Gastrocnemius medialis (tissue), 4 donors: ENCODE measurements at regions not wholly inside any gene's neighbourhood (a gene's known extent, or its start where the extent isn't known, plus 50 kb on each side); places are given as distances from the start of the nearest gene placed in this dataset.
"Not testable (repeated sequence)": the region's sequence is repeated elsewhere in the genome, so short reads cannot be mapped to it uniquely, and the experiment has no call there.

Experiments used
- ATAC-seq, 2 donors: fragments of 150-250 bp; one replicate each; pipeline ENCODE4 v1.9.1; 2016
- DNase-seq, 2 donors: peaks; one replicate each; pipeline ENCODE4 v3.0.0-alpha.2; 2019
- H3K27ac ChIP-seq, 4 donors: fragments of 200-600 bp; sonication (generic); 1 replicate in 1 of 4; 2 replicates in 3 of 4; pipeline ENCODE4 v1.5.1; 2016 to 2018; ENCODE audit warnings: mild to moderate bottlenecking in 2 of 4, moderate library complexity in 1 of 4
- H3K27me3 ChIP-seq, 3 donors: fragments of 200-600 bp; sonication (generic) in 2 of 3; 1 replicate in 1 of 3; 2 replicates in 2 of 3; pipeline versions ENCODE4 v1.5.1 to v1.6.0; 2016 to 2019; ENCODE audit warnings: mild to moderate bottlenecking in 1 of 3, moderate library complexity in 1 of 3
- H3K36me3 ChIP-seq, 2 donors: fragments of 200-600 bp; sonication (generic) in 1 of 2; one replicate each; pipeline ENCODE4 v1.5.1; 2017 to 2018
- H3K4me1 ChIP-seq, 2 donors: fragments of 200-600 bp; sonication (generic) in 1 of 2; one replicate each; pipeline ENCODE4 v1.5.1; 2016 to 2017; ENCODE audit warnings: mild to moderate bottlenecking in 2 of 2
- H3K4me3 ChIP-seq, 4 donors: fragments of 200-600 bp; sonication (generic) in 3 of 4; 1 replicate in 1 of 4; 2 replicates in 3 of 4; pipeline ENCODE4 v1.5.1; 2016 to 2019; ENCODE audit warnings: mild to moderate bottlenecking in 2 of 4
- H3K9me3 ChIP-seq, 3 donors: fragments of 200-600 bp; sonication (generic) in 2 of 3; 1 replicate in 1 of 3; 2 replicates in 2 of 3; pipeline ENCODE4 v1.5.1; 2016 to 2019
- POLR2A ChIP-seq, 2 donors: fragments of 450-650 bp; IDR thresholded peaks; one replicate each; pipeline ENCODE4 v1.6.1; 2017; ENCODE audit warnings: antibody characterized with exemption in 2 of 2, mild to moderate bottlenecking in 2 of 2, moderate library complexity in 2 of 2
- in situ Hi-C, 4 donors: fragments of 200-750 bp; cut with MboI; loops; one replicate each; pipeline versions ENCODE4 v1.15.0 to v1.8.0; 2017; ENCODE audit warnings: low sequenced_read_pairs in 4 of 4
- intact Hi-C: fragments of 100-400 bp; cut with DNase I; formaldehyde crosslinking; loops from one replicate; pipeline ENCODE4 v1.15.1; 2023; ENCODE audit warnings: low total_unique reads
- TF ChIP-seq, protein P1 (sequence below), 5 experiments: fragments of 450-650 bp in 3 of 5; fragments of 200-600 bp in 2 of 5; sonication (generic) in 2 of 5; IDR thresholded peaks in 4 of 5; conservative IDR thresholded peaks in 1 of 5; 1 replicate in 4 of 5; 2 replicates in 1 of 5; pipeline ENCODE4 v1.5.1; 2016 to 2019; ENCODE audit warnings: antibody characterized with exemption in 5 of 5, mild to moderate bottlenecking in 3 of 5, moderate library complexity in 3 of 5

DNA sequence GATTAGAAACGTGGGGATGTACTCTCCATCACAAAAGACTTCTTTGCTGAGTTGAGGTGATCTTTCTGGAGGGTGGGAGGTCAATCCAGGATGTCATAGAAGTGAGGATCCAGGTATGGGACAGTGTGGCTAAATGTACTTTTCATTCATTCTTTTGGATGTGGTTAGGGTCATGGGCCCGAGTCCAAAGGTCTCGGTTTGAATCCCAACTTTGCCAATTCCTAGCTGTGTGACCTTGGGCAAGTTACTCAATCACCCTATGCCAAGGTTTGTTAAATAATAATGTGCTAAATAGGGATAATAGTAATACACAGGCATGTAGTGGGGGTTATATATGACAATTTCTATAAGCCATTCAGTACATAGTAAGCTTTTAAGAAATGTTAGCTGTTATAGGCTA lies 91.4 kb downstream of the SAMD9 start:
- no peak overlapping the region for H3K4me3 ChIP-seq
- intact Hi-C loops: no loop called here
- no peaks in the 10 kb centered on the region for H3K27me3 ChIP-seq
- DNase-seq (no peak), ATAC-seq (no peak)
- in situ Hi-C loops: no loop called here
- TF ChIP-seq, protein P1, sequence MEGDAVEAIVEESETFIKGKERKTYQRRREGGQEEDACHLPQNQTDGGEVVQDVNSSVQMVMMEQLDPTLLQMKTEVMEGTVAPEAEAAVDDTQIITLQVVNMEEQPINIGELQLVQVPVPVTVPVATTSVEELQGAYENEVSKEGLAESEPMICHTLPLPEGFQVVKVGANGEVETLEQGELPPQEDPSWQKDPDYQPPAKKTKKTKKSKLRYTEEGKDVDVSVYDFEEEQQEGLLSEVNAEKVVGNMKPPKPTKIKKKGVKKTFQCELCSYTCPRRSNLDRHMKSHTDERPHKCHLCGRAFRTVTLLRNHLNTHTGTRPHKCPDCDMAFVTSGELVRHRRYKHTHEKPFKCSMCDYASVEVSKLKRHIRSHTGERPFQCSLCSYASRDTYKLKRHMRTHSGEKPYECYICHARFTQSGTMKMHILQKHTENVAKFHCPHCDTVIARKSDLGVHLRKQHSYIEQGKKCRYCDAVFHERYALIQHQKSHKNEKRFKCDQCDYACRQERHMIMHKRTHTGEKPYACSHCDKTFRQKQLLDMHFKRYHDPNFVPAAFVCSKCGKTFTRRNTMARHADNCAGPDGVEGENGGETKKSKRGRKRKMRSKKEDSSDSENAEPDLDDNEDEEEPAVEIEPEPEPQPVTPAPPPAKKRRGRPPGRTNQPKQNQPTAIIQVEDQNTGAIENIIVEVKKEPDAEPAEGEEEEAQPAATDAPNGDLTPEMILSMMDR (IDR thresholded peaks at IDR 0.05 in 4 of 5, conservative IDR thresholded peaks at IDR 0.05 in 1 of 5): no peak
- no peak for TF ChIP-seq POLR2A (IDR thresholded peaks at IDR 0.05)
- H3K27ac ChIP-seq: no peak overlapping the region
- no peaks in the 10 kb centered on the region for H3K4me1 ChIP-seq
- H3K36me3 ChIP-seq: no peaks in the 10 kb centered on the region
- no peaks in the 10 kb centered on the region for H3K9me3 ChIP-seq

GRCh38 chr7:93025389-93025788 lies 92.4 kb downstream of the SAMD9 start:
- intact Hi-C loops (no loop called here), in situ Hi-C loops (no loop called here)
- DNase-seq (no peak), ATAC-seq (no peak)
- no peak overlapping the region for H3K4me3 ChIP-seq
- TF ChIP-seq, protein P1 (IDR thresholded peaks at IDR 0.05 in 4 of 5, conservative IDR thresholded peaks at IDR 0.05 in 1 of 5): no peak
- no peak for TF ChIP-seq POLR2A (IDR thresholded peaks at IDR 0.05)
- H3K4me1 ChIP-seq: no peaks in the 10 kb centered on the region
- H3K9me3 ChIP-seq: no peaks in the 10 kb centered on the region
- H3K27me3 ChIP-seq: no peaks in the 10 kb centered on the region
- no peaks in the 10 kb centered on the region for H3K36me3 ChIP-seq
- H3K27ac ChIP-seq: no peak overlapping the region

DNA sequence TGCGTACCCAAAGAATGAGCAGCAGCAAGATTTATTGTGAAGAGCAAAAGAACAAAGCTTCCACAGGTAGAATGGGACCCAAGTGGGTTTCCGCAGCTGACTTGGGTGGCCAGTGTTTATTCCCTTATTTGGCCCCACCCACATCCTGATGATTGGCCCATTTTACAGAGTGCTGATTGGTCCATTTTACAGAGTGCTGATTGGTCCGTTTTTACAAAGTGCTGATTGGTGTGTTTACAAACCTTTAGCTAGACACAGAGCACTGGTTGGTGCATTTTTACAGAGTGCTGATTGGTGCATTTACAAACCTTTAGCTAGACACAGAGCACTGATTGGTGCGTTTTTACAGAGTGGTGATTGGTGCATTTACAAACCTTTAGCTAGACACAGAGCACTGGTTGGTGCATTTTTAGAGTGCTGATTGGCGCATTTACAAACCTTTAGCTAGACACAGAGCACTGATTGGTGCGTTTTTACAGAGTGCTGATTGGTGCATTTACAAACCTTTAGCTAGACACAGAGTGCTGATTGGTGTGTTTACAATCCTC lies 94.8 kb downstream of the SAMD9 start:
- in situ Hi-C loops, H3K27ac ChIP-seq, H3K36me3 ChIP-seq, DNase-seq, H3K9me3 ChIP-seq, H3K4me3 ChIP-seq, H3K4me1 ChIP-seq, ATAC-seq, H3K27me3 ChIP-seq, intact Hi-C loops: not testable (repeated sequence)

- TF ChIP-seq, protein P1 (IDR thresholded peaks at IDR 0.05 in 4 of 5, conservative IDR thresholded peaks at IDR 0.05 in 1 of 5): no peak
- TF ChIP-seq POLR2A (IDR thresholded peaks at IDR 0.05): no peak
- H3K4me1 ChIP-seq: no peaks in the 10 kb centered on the region
- H3K9me3 ChIP-seq: no peaks in the 10 kb centered on the region
- H3K27ac ChIP-seq: no peak overlapping the region
- no peak overlapping the region for H3K4me3 ChIP-seq
- H3K27me3 ChIP-seq: no peaks in the 10 kb centered on the region
- intact Hi-C loops (no loop called here), in situ Hi-C loops (no loop called here)
- no peak for ATAC-seq
- no peaks in the 10 kb centered on the region for H3K36me3 ChIP-seq
- no peak for DNase-seq
These were observed 96.0 kb downstream of the SAMD9 start for GRCh38 chr7:93021748-93022147.

- no peak overlapping the region for H3K4me3 ChIP-seq
- DNase-seq (no peak), ATAC-seq (no peak)
- H3K27ac ChIP-seq: no peak overlapping the region
- H3K27me3 ChIP-seq: no peaks in the 10 kb centered on the region
- H3K36me3 ChIP-seq: no peaks in the 10 kb centered on the region
- H3K9me3 ChIP-seq: no peaks in the 10 kb centered on the region
- in situ Hi-C loops: no loop called here
- peaks cover 4 to 6% of the 10 kb centered on the region in 2 donors for H3K4me1 ChIP-seq
- intact Hi-C loops: no loop called here
- TF ChIP-seq POLR2A (IDR thresholded peaks at IDR 0.05): no peak
- TF ChIP-seq, protein P1 (IDR thresholded peaks at IDR 0.05 in 4 of 5, conservative IDR thresholded peaks at IDR 0.05 in 1 of 5): no peak
These were observed 99.1 kb downstream of the SAMD9 start for GRCh38 chr7:93018716-93019115.
